Posterior vena cava (tissue), 2 donors: ENCODE measurements at regions not wholly inside any gene's neighbourhood (a gene's known extent, or its start where the extent isn't known, plus 50 kb on each side); places are given as distances from the start of the nearest gene placed in this dataset.

Source experiments
- DNase-seq: peaks from one replicate; pipeline ENCODE4 v3.0.0-alpha.2; 2020; ENCODE audit warnings: low spot score
- intact Hi-C, 2 donors: fragments of 100-400 bp; cut with DNase I; formaldehyde crosslinking; loops; one replicate each; pipeline versions ENCODE4 v1.14.1 to v1.14.2; 2022 to 2023
- donor health status: DM: yes; HTN: yes; CAD: no.
- donor health status: DM: yes; HTN: yes; CAD: no.

GRCh38 chr15:25177955-25178801, 223.4 kb downstream of the SNRPN start:
- intact Hi-C loops: no loop called here

GRCh38 chr15:25178835-25179672, 224.3 kb downstream of the SNRPN start:
- peak; percentile 66 for DNase-seq
- intact Hi-C loops: no loop called here

More at GRCh38 chr15:25177955-25178801, 223.4 kb downstream of the SNRPN start:
- DNase-seq: peak; percentile 56

DNA sequence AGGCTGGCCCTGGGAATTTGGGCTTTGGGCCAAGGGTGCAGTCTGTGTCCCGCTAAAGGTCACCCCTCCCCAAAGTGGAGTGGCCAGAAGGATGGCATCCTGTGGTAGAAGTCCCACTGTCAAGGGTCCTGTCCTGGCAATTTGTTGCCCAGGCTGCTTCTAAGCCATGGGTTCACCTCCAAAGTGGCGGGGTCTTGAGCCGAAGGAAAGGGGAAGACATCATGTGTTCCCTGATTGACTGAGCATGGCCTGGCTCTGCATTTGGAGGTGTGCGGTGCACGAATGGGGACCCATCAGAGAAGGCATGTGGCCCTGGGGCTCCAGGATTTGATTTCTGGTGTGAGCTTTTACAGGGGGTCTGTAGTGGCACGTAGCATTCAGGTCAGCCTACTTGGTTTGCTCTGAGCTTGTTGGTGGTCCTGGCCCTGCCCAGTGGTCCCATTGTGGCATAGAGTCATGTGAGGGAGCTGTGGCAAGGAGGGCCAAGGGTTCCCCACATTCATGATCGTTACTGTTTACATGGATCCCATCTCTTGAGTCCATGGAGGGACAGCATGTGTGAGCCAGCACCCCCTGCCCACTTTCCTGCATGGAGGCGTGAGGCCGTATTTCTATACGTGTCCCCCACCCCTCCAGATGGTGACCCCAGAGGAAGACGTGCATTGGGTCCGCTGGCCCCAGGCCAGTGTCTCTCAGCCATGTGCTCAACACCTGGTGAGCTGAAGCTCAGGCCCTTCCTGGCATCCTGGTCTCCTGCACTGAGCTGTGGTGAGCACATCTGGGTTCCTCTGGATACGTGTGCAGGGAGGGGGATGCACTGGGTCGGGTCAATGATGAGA, 225.1 kb downstream of the SNRPN start:
- intact Hi-C loops: no loop called here
- DNase-seq: peak; percentile 66

DNA sequence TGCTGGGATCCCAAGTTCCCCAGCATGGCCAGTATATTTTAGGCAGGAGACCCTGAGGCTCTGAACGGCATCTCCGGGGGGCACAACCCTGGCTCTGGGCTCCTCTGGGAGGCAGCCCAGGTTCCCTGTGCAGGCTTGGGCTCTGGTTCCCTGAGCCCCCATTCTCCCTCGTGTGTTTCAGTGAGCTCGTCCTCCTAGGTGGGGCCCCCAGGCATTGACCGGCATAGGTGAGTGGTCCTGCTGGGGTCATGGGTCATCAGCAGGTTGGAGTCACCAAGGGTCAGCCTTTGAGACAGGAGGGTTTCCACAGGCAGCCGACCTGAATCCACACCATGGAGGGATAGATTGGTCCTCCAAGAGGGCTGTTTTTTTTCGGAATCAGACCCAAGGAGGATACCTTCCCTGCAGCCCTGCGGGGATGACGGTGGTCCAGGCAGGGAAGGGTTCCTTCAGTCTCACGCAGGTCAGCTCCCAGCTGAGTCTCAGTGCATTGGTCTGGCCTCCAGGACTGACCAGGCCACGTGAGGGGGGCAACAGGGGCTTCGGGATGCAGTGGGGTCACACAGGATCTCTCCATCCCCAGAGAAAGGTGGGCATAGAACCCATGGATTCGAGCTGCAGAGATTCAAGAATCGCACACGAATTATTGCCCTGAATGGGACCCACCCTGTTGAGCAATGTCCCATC, 226.0 kb downstream of the SNRPN start:
- peak; percentile 79 for DNase-seq
- intact Hi-C loops: no loop called here

DNA sequence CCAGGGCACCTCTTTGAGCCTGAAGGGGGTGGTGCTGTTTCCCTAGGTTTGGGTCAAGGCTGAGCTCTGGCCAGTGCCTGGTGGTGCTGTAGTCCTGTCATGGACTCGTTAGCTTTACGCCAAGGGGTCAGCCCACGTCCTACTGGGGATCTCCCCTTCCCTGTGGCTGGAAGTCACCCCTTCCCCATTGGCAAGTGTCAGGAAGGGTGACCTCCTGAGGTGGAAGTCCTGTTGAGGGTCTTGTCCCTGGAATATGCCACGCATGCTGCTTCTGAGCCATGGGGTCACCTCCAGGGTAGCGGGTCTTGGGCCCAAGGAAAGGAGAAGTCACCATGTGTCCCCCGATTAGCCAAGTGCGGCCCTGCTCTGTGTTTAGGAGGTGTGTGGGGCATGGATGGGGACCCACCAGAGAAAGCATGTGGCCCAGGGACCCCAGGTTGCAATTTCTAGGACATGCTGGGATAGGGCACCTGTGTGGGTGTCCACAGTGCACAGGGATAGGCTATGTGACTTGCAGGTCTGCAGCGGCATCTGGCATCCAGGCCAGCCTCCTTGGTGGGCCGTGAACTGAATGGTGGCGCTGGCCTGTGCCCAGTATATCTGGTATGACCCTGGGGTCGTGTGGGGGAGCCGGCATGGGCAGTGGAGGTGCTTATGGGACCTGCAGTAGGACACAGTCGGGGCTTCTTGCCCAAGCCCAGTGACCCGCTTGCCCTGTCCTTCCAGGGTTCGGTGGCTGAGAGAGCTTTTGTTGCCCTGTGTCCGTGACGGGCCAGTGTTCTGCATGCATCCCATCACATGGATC, 226.7 kb downstream of the SNRPN start:
- peak; percentile 76 for DNase-seq
- intact Hi-C loops: no loop called here

GRCh38 chr15:25182098-25182478, 227.3 kb downstream of the SNRPN start:
- intact Hi-C loops: no loop called here
- no peak for DNase-seq

- peak; percentile 62 for DNase-seq
- intact Hi-C loops: no loop called here
Observed at GRCh38 chr15:25182736-25183445, 228.1 kb downstream of the SNRPN start.

DNA sequence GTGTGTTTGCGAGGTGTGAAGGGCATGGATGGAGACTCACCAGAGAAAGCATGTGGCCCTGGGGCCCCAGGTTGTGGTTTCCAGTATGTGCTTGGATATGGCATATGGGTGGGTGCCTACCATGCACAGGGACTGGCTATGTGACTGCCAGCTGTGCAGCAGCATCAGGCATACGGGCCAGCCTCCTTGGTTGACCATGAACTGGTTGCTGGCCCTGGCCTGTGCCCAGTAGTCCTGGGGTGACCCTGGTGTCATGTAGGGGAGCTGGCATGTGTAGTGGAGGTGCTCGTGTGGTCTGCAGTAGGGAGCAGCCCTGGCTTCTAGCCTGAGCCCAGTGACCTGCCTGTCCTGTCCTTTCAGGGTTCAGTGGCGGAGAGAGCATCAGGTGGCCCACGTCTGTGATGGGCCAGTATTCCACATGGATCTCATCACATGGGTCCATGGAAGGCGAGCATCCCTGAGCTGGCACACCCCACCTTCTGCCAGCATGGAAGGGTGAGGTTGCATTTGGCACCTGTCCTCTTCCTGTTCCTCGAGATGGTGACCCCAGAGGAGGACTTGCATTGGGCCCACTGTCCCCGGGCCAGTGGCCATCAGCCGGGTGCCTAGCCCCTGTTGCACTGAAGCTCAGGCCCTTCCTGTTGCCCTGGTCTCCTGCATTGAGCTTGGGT, 228.9 kb downstream of the SNRPN start:
- peak; percentile 55 for DNase-seq
- intact Hi-C loops: no loop called here

- intact Hi-C loops: no loop called here
- DNase-seq: peak; percentile 62
Observed at GRCh38 chr15:25184356-25185155, 229.8 kb downstream of the SNRPN start.

GRCh38 chr15:25185156-25185710, 230.4 kb downstream of the SNRPN start:
- peak; percentile 53 for DNase-seq
- intact Hi-C loops: no loop called here

DNA sequence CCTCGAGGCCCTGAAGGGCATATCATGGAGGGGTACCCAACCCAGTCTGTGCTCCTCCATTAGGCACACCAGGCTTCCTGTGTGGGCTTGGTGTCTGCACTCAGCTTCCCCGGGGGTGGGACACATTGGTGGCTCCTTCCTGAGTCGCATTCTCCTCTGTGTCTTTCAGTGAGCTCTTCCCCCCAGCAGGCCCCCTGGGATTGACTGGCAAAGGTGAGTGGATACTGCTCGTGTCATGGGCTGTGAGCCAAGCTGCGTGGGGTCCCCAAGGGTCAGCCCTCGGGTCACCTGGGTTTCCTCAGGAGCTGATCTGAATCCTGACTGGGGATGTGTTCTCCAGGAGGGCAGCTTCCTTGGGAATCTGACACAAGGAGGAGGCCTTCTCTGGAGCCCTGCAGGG, 231.0 kb downstream of the SNRPN start:
- peak; percentile 48 for DNase-seq
- intact Hi-C loops: no loop called here

GRCh38 chr15:25186411-25186810, 231.6 kb downstream of the SNRPN start:
- intact Hi-C loops: no loop called here
- DNase-seq: peak; percentile 24

GRCh38 chr15:25186906-25187645, 232.3 kb downstream of the SNRPN start:
- peak; percentile 48 for DNase-seq
- intact Hi-C loops: no loop called here

- intact Hi-C loops: no loop called here
- DNase-seq: peak; percentile 65
Observed at GRCh38 chr15:25188051-25188450, 233.3 kb downstream of the SNRPN start.

GRCh38 chr15:25188551-25189101, 233.8 kb downstream of the SNRPN start:
- intact Hi-C loops: no loop called here
- no peak for DNase-seq
